ENCODE measurements at regions not wholly inside any gene's neighbourhood (a gene's known extent, or its start where the extent isn't known, plus 50 kb on each side); places are given as distances from the start of the nearest gene placed in this dataset.

DNA sequence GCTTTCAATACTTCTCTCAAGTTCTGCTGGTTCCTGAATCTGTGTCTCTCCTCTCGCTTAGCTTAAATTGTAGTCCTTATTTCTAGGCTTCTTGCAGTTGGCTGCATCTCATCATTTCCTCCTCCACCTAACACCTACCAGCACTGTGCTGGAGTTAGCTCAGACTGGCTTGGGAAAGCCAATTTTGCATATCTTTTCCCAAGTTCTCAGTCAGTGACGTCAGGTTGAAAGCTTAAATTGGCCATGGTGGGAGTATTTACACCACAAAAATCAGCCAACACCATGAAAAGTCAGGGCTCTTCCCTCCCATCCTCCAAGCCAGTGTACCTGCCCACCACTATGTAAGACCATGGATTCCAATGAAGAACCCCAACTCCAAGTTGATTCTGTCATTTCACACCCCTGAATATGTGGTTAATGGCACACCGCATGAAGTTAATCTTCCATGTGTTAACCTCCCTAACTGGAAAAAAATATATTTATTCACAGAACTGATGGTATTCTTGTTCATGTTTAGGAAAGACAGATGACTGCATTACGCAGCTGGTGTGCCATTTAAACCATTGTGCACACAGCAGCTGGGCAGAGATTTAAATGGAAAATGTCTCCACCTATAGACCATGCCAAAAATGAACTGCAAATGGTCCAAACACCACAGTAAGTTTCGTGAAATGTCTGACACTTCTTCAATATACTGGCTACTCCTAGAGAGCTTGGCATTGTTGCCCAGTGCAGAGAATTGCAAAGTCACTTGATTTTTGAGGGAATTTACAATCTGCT is 274.1 kb upstream of the MAP3K7 start:
- DNase-seq (ENCODE audit: low read depth, low spot score): no peak
- TF ChIP-seq YY1 (IDR thresholded peaks at IDR 0.05; ENCODE audit: insufficient read depth, insufficient read length) (no peak), ZNF274 (IDR thresholded peaks at IDR 0.05; ENCODE audit: low read depth, low read length) (no peak), SUZ12 (IDR thresholded peaks at IDR 0.05; ENCODE audit: extremely low read depth, insufficient read depth, insufficient read length) (no peak)

DNA sequence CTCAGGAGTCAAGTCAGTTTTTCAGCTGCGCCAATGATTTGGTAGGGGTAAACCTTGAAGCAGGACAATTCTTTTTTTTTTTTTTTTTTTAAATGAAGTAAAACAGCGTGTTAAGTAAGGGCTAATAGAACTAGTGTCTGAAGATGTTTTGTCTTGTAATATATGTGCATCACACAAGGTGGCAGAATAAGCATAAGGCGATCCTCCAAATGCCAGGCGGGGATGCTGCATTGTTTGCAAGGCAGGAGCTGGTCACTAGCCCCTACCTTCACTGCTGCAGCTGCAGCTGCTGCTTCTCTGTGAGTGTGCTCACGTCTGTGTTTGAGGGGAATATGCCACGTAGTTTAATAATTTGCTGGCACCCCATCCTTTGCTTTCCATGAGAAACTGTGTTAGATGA is 272.7 kb upstream of the MAP3K7 start:
- Histone ChIP-seq H3K27me3 (ENCODE audit: insufficient read depth, insufficient read length) (no peaks in the 10 kb centered on the region), H3K9me3 (ENCODE audit: insufficient read depth, low read length) (no peaks in the 10 kb centered on the region), H3K36me3 (ENCODE audit: insufficient read depth, insufficient read length, low read length) (no peaks in the 10 kb centered on the region), H3K9ac (ENCODE audit: insufficient read length, low read depth) (no peak overlapping the region), H3K4me1 (ENCODE audit: insufficient read depth, insufficient read length) (peaks cover 2% of the 10 kb centered on the region), H3K4me3 (ENCODE audit: insufficient read length, low read depth) (no peak overlapping the region)
- no peak for DNase-seq (ENCODE audit: low read depth, low spot score)
- TF ChIP-seq YY1 (IDR thresholded peaks at IDR 0.05; ENCODE audit: insufficient read depth, insufficient read length) (no peak), SUZ12 (IDR thresholded peaks at IDR 0.05; ENCODE audit: extremely low read depth, insufficient read depth, insufficient read length) (no peak), ZNF274 (IDR thresholded peaks at IDR 0.05; ENCODE audit: low read depth, low read length) (no peak)

More for the DNA sequence above, 274.1 kb upstream of the MAP3K7 start:
- peaks cover 2% of the 10 kb centered on the region for H3K4me1 ChIP-seq (ENCODE audit: insufficient read depth, insufficient read length)
- H3K4me3 ChIP-seq (ENCODE audit: insufficient read length, low read depth): no peak overlapping the region
- H3K9ac ChIP-seq (ENCODE audit: insufficient read length, low read depth): no peak overlapping the region
- H3K36me3 ChIP-seq (ENCODE audit: insufficient read depth, insufficient read length, low read length): no peaks in the 10 kb centered on the region
- no peaks in the 10 kb centered on the region for H3K9me3 ChIP-seq (ENCODE audit: insufficient read depth, low read length)
- H3K27me3 ChIP-seq (ENCODE audit: insufficient read depth, insufficient read length): no peaks in the 10 kb centered on the region

DNA sequence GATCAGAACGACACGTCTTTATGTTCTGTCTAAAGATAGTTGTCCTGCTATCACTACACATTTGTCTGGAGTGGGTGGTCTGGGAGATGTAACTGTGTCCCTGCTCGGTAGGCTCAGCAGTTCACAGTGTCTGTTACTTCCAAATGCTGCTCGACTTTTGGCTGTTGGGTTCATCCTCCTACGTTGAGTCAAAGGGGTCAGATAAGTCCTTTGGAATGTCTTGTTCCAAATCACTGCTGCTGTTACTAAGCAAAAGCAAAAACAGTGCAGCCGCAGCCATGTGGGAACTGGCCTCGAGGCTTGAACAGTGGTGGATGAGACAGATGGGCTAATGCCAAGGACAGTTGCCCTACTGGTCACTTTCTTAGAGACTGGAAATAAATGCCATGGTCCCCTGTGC is 272.2 kb upstream of the MAP3K7 start:
- Histone ChIP-seq H3K4me1 (ENCODE audit: insufficient read depth, insufficient read length) (peaks cover 2% of the 10 kb centered on the region), H3K36me3 (ENCODE audit: insufficient read depth, insufficient read length, low read length) (no peaks in the 10 kb centered on the region), H3K27me3 (ENCODE audit: insufficient read depth, insufficient read length) (no peaks in the 10 kb centered on the region), H3K9me3 (ENCODE audit: insufficient read depth, low read length) (no peaks in the 10 kb centered on the region), H3K9ac (ENCODE audit: insufficient read length, low read depth) (no peak overlapping the region), H3K4me3 (ENCODE audit: insufficient read length, low read depth) (no peak overlapping the region)
- TF ChIP-seq SUZ12 (IDR thresholded peaks at IDR 0.05; ENCODE audit: extremely low read depth, insufficient read depth, insufficient read length) (no peak), YY1 (IDR thresholded peaks at IDR 0.05; ENCODE audit: insufficient read depth, insufficient read length) (no peak), ZNF274 (IDR thresholded peaks at IDR 0.05; ENCODE audit: low read depth, low read length) (no peak)
- DNase-seq (ENCODE audit: low read depth, low spot score): no peak

GRCh38 chr6:90849686-90850085 is 262.8 kb upstream of the MAP3K7 start:
- TF ChIP-seq SUZ12 (IDR thresholded peaks at IDR 0.05; ENCODE audit: extremely low read depth, insufficient read depth, insufficient read length) (no peak), ZNF274 (IDR thresholded peaks at IDR 0.05; ENCODE audit: low read depth, low read length) (no peak), YY1 (IDR thresholded peaks at IDR 0.05; ENCODE audit: insufficient read depth, insufficient read length) (no peak)
- Histone ChIP-seq H3K9me3 (ENCODE audit: insufficient read depth, low read length) (no peaks in the 10 kb centered on the region), H3K9ac (ENCODE audit: insufficient read length, low read depth) (no peak overlapping the region), H3K27me3 (ENCODE audit: insufficient read depth, insufficient read length) (no peaks in the 10 kb centered on the region), H3K4me1 (ENCODE audit: insufficient read depth, insufficient read length) (no peaks in the 10 kb centered on the region), H3K36me3 (ENCODE audit: insufficient read depth, insufficient read length, low read length) (no peaks in the 10 kb centered on the region), H3K4me3 (ENCODE audit: insufficient read length, low read depth) (no peak overlapping the region)
- no peak for DNase-seq (ENCODE audit: low read depth, low spot score)

DNA sequence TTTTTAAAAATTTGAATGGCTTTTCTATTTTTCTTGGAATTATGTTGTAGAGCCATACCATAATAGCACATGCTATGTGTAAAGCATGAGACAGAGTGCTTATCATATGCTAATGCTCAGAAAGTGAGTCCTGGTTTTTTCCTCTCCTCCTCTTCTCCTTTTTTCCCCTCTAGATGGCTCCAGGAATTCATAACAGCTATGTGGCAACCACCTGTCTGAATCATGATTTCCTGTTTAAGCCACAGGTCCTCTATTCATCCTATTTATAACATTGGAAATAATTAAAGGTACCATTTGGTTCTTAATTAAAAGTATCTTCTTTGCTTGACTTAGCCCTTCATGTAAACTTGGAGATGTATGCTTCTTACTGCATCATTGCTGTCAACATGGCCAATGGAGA is 260.0 kb upstream of the MAP3K7 start:
- TF ChIP-seq ZNF274 (IDR thresholded peaks at IDR 0.05; ENCODE audit: low read depth, low read length) (no peak), YY1 (IDR thresholded peaks at IDR 0.05; ENCODE audit: insufficient read depth, insufficient read length) (no peak), SUZ12 (IDR thresholded peaks at IDR 0.05; ENCODE audit: extremely low read depth, insufficient read depth, insufficient read length) (no peak)
- no peak for DNase-seq (ENCODE audit: low read depth, low spot score)
- H3K9me3 ChIP-seq (ENCODE audit: insufficient read depth, low read length): no peaks in the 10 kb centered on the region

DNA sequence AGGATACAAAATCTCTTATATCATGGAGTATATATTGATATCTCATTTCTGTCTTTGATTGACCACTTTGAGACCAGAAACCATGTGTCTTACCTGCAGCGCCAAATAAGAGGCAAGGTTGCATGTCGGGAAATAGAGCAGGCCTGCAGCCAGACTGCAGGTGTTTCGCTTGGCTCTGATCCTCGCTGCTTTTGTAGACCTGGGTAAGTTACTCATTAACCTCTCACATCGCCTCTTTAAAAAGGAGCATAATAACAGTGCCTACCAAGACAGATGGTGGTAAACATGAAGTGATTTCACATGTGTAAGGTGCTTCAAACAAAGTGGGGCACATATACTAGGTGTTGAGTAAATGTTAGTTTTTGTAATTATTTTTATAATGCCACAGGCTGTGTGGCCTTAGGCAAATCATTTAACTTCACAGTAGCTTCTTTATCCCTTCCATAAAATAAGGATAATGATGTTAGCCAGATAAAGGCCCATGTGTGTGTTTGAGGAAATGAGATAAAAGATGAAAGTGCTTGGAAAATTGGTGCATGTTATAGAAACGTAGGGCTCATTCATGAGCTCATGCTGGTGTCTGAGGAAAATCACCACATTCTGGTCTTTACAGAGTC is 248.8 kb upstream of the MAP3K7 start:
- TF ChIP-seq ZNF274 (IDR thresholded peaks at IDR 0.05; ENCODE audit: low read depth, low read length) (no peak), SUZ12 (IDR thresholded peaks at IDR 0.05; ENCODE audit: extremely low read depth, insufficient read depth, insufficient read length) (no peak), YY1 (IDR thresholded peaks at IDR 0.05; ENCODE audit: insufficient read depth, insufficient read length) (no peak)
- H3K4me3 ChIP-seq (ENCODE audit: insufficient read length, low read depth): no peak overlapping the region
- H3K9ac ChIP-seq (ENCODE audit: insufficient read length, low read depth): no peak overlapping the region
- H3K36me3 ChIP-seq (ENCODE audit: insufficient read depth, insufficient read length, low read length): no peaks in the 10 kb centered on the region
- H3K9me3 ChIP-seq (ENCODE audit: insufficient read depth, low read length): peaks cover 8% of the 10 kb centered on the region
- H3K4me1 ChIP-seq (ENCODE audit: insufficient read depth, insufficient read length): no peaks in the 10 kb centered on the region
- H3K27me3 ChIP-seq (ENCODE audit: insufficient read depth, insufficient read length): no peaks in the 10 kb centered on the region
- no peak for DNase-seq (ENCODE audit: low read depth, low spot score)

More for the DNA sequence above, 260.0 kb upstream of the MAP3K7 start:
- Histone ChIP-seq H3K4me3 (ENCODE audit: insufficient read length, low read depth) (no peak overlapping the region), H3K9ac (ENCODE audit: insufficient read length, low read depth) (no peak overlapping the region), H3K36me3 (ENCODE audit: insufficient read depth, insufficient read length, low read length) (no peaks in the 10 kb centered on the region), H3K27me3 (ENCODE audit: insufficient read depth, insufficient read length) (no peaks in the 10 kb centered on the region), H3K4me1 (ENCODE audit: insufficient read depth, insufficient read length) (no peaks in the 10 kb centered on the region)

- Histone ChIP-seq H3K9me3 (ENCODE audit: insufficient read depth, low read length) (peaks cover 8% of the 10 kb centered on the region), H3K4me1 (ENCODE audit: insufficient read depth, insufficient read length) (no peaks in the 10 kb centered on the region), H3K4me3 (ENCODE audit: insufficient read length, low read depth) (no peak overlapping the region), H3K36me3 (ENCODE audit: insufficient read depth, insufficient read length, low read length) (no peaks in the 10 kb centered on the region), H3K27me3 (ENCODE audit: insufficient read depth, insufficient read length) (no peaks in the 10 kb centered on the region), H3K9ac (ENCODE audit: insufficient read length, low read depth) (no peak overlapping the region)
- TF ChIP-seq ZNF274 (IDR thresholded peaks at IDR 0.05; ENCODE audit: low read depth, low read length): no peak
- no peak for TF ChIP-seq YY1 (IDR thresholded peaks at IDR 0.05; ENCODE audit: insufficient read depth, insufficient read length)
- no peak for TF ChIP-seq SUZ12 (IDR thresholded peaks at IDR 0.05; ENCODE audit: extremely low read depth, insufficient read depth, insufficient read length)
- no peak for DNase-seq (ENCODE audit: low read depth, low spot score)
These were observed 242.4 kb upstream of the MAP3K7 start for GRCh38 chr6:90829311-90829710.
